GM18519 (cell line): ENCODE measurements at regions not wholly inside any gene's neighbourhood (a gene's known extent, or its start where the extent isn't known, plus 50 kb on each side); places are given as distances from the start of the nearest gene placed in this dataset.
"Not testable (repeated sequence)": the region's sequence is repeated elsewhere in the genome, so short reads cannot be mapped to it uniquely, and the experiment has no call there.

ENCODE experiments used
- ATAC-seq: cut with Tn5 transposase; IDR thresholded peaks from one replicate; pipeline ENCODE4 v1.9.1; 2021; ENCODE audit warnings: mild to moderate bottlenecking, moderate library complexity; ENCODE audit not compliant: unreplicated experiment, low FRiP score

- ATAC-seq: no peak
Observed at GRCh38 chr3:127068871-127069270, 86.0 kb downstream of the PLXNA1 start.

GRCh38 chr3:127069814-127070440 lies 87.0 kb downstream of the PLXNA1 start:
- no peak for ATAC-seq

- ATAC-seq: no peak
Observed at GRCh38 chr3:127070776-127071175, 87.9 kb downstream of the PLXNA1 start.

GRCh38 chr3:127071597-127072001 lies 88.7 kb downstream of the PLXNA1 start:
- ATAC-seq: no peak

- no peak for ATAC-seq
Observed at GRCh38 chr3:127072221-127072771, 89.4 kb downstream of the PLXNA1 start.

GRCh38 chr3:127072971-127073783 lies 90.3 kb downstream of the PLXNA1 start:
- no peak for ATAC-seq

- no peak for ATAC-seq
Observed at GRCh38 chr3:127073941-127074820, 91.3 kb downstream of the PLXNA1 start.

- ATAC-seq: peak; percentile 60
Observed at GRCh38 chr3:127074900-127075360, 92.0 kb downstream of the PLXNA1 start.

- not testable (repeated sequence) for ATAC-seq
Observed at GRCh38 chr3:127076166-127076992, 93.5 kb downstream of the PLXNA1 start.

GRCh38 chr3:127077068-127077467 lies 94.2 kb downstream of the PLXNA1 start:
- no peak for ATAC-seq

GRCh38 chr3:127077505-127078064 lies 94.7 kb downstream of the PLXNA1 start:
- no peak for ATAC-seq

GRCh38 chr3:127078626-127079025 lies 95.7 kb downstream of the PLXNA1 start:
- no peak for ATAC-seq

- ATAC-seq: no peak
Observed at GRCh38 chr3:127079211-127079610, 96.3 kb downstream of the PLXNA1 start.

GRCh38 chr3:127081001-127081720 lies 98.2 kb downstream of the PLXNA1 start:
- no peak for ATAC-seq

GRCh38 chr3:127082066-127082465 lies 99.2 kb downstream of the PLXNA1 start:
- no peak for ATAC-seq

- ATAC-seq: no peak
Observed at GRCh38 chr3:127083778-127084397, 101.0 kb downstream of the PLXNA1 start.

GRCh38 chr3:127084401-127084990 lies 101.6 kb downstream of the PLXNA1 start:
- no peak for ATAC-seq

- no peak for ATAC-seq
Observed at GRCh38 chr3:127085576-127085975, 102.7 kb downstream of the PLXNA1 start.
